GM18909 (cell line): ENCODE measurements at regions not wholly inside any gene's neighbourhood (a gene's known extent, or its start where the extent isn't known, plus 50 kb on each side); places are given as distances from the start of the nearest gene placed in this dataset.
"Not testable (repeated sequence)": the region's sequence is repeated elsewhere in the genome, so short reads cannot be mapped to it uniquely, and the experiment has no call there.

Source experiments
- ATAC-seq: cut with Tn5 transposase; IDR thresholded peaks from one replicate; pipeline ENCODE4 v1.9.1; 2021; ENCODE audit warnings: mild to moderate bottlenecking; ENCODE audit not compliant: unreplicated experiment, poor library complexity

DNA sequence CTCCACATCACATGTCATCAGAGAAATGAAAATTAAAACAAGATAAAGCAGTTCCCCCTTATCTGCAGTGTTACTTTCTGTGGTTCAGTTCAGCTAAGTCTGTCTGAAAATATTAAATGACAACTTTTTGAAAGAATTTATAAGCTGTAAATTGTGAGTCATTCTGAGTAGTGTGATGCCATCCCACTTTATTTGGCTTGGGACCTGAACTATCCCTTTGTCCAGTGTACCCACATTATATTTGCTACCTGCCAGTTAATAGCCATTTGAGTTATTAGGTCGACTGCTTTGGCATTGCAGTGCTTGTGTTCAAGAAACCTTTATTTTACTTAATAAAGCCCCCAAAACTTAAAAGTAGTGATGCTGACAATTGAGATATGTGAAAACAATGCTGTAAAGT lies 804.2 kb downstream of the ANKRD7 start:
- no peak for ATAC-seq

DNA sequence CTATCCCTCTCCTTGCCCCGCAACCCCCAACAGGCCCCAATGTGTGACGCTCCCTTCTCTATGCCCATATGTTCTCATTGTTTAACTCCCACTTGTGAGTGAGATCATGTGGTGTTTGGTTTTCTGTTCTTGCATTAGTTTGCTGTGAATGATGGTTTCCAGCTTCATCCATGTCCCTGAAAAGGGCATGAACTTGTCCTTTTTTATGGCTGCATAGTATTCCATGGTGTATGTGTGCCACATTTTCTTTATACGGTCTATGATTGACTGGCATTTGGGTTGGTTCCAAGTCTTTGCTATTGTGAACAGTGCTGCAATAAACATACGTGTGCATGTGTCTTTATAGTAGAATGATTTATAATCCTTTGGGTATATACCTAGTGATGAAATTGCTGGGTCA lies 807.6 kb downstream of the ANKRD7 start:
- ATAC-seq = not testable (repeated sequence)

DNA sequence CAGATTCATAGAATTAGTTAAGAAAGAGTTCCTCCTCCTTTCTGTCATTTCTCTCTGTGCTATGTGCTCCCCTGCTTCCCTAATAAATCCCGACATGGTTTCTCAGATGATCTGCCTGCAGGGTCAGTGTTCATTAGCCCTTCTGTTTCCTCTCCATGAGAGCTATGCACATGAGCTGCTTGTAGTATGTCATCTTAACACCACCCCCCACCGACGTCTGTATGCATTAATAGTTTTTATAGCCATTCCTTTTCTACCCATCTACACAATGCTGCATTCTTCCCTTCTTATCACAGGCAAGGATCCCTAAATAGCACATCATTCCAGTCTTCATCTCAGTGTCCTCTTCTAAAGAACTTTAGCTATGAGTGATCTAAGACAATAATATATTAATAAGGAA lies 809.1 kb downstream of the ANKRD7 start:
- ATAC-seq = no peak

GRCh38 chr7:119037941-119038340 lies 813.4 kb downstream of the ANKRD7 start:
- no peak for ATAC-seq

GRCh38 chr7:119046068-119046467 lies 821.6 kb downstream of the ANKRD7 start:
- ATAC-seq = no peak

- ATAC-seq = no peak
Measured at GRCh38 chr7:119065966-119066365, 841.5 kb downstream of the ANKRD7 start.

- no peak for ATAC-seq
Measured at GRCh38 chr7:119086026-119086425, 861.5 kb downstream of the ANKRD7 start.

GRCh38 chr7:119090851-119091250 lies 866.3 kb downstream of the ANKRD7 start:
- no peak for ATAC-seq

GRCh38 chr7:119096683-119097082 lies 872.2 kb downstream of the ANKRD7 start:
- ATAC-seq = no peak

DNA sequence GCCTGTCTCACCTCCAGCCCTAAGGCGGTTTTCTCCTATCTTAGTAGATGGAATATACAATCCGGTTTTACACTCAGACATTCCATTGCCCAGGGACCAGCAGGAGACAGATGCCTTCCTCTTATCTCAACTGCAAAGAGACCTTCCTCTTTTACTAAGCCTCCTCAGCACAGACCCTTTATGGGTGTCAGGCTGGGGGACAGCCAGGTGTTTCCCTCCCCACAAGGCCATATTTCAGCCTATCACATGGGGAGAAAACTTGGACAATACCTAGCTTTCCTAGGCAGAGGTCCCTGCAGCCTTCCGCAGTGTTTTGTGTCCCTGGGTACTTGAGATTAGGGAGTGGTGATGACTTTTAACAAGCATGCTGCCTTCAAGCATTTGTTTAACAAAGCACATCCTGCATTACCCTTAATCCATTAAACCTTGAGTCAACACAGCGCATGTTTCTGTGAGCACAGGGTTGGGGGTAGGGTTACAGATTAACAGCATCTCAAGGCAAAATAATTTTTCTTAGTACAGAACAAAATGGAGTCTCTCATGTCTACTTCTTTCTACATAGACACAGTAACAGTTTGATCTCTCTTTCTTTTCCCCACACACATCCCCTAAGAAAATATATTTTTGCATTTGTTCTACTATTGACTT lies 876.2 kb downstream of the ANKRD7 start:
- ATAC-seq = not testable (repeated sequence)

DNA sequence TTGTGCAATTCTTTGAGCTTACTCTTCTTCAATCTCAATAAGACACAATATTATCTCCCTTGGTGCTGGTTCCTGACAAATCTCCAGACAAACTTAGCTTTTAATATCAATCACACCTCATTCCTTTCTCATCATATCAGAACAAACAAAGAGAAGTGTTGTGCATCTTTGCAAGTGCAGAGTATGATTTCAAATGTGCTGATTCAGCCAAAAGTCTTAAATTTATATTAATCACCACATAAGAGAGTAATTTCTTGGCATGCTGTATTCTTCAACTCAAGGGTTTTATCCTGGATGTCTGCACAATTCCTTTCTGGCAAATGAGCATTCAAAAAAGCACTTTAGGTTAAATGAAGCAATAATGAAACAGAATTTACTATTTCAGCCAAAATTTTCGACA lies 877.8 kb downstream of the ANKRD7 start:
- ATAC-seq = no peak

DNA sequence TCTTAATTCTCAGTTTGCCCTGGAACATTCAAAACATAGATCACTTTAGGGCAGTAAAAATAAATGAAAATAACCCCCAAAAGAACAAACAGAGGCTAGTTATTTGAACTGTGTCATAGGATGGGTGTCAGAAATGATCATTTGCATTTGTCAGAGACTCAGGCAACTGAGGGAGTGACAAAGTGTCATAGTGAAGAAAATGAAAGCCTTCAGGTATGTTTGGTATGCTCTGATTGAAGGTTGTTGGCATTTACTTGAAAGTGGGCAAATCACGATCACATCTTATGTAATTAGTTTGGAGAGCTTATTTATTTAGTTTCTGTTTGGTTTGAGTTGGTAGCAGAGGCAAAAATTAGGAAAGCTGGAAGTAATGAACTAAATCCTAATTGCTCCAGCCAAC lies 880.9 kb downstream of the ANKRD7 start:
- ATAC-seq = no peak

DNA sequence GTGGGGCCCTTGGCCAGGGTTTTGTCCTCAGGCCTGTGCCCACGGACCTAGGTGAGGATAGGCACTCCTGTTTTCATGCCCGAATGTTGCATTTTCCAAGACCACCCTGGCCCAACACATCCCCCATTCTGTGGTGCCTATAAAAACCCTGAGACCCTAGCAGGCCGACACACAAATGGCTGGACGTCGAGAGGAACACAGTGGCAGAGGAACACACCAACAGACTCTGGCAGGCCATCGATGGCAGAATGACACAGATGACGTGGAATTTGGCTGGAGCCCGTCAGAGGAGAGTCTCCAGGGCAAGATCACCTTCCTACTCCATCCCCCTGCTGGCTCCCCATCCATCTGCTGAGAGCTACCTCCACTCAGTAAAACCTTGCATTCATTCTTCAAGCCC lies 898.8 kb downstream of the ANKRD7 start:
- ATAC-seq = no peak

- no peak for ATAC-seq
Measured at GRCh38 chr7:119127706-119128105, 903.2 kb downstream of the ANKRD7 start.

DNA sequence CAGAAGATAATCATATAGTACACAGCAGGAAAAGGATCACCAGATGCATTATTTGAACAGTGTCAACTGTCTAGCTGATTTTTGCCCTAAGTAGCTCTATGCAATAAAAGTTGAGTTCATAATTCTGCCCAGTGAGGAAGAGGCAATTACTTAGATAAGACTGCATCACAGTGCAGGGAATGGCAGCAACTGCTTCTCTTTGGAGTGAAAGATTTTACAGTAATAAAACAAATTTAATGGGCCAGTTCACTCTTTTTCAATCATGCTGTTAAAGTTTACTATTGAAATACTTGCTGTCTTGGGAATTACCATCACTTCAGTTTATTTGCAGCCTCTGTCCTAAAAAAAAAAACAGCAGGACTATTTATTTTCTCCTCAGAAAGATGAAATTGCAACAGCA lies 907.9 kb downstream of the ANKRD7 start:
- no peak for ATAC-seq

- no peak for ATAC-seq
Measured at GRCh38 chr7:119167431-119167830, 942.9 kb downstream of the ANKRD7 start.

DNA sequence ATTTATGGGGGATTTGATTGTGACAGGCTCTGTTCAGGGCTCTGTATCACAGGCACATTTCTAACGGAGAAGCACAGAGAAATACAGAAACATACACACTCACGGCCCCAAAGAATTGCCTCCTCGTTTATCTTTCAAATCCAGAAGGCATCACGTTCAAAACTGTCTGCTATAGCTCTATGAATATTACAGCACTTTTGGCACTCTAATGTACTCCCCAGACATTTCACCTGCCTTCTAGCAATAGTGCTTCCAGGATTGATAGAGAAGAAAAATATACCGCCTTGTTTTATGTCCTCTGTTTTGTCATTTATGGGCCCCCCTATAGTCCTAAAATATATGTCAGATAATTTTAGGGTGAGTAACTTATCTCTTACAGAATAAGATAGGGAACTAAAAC lies 947.5 kb downstream of the ANKRD7 start:
- ATAC-seq = no peak

DNA sequence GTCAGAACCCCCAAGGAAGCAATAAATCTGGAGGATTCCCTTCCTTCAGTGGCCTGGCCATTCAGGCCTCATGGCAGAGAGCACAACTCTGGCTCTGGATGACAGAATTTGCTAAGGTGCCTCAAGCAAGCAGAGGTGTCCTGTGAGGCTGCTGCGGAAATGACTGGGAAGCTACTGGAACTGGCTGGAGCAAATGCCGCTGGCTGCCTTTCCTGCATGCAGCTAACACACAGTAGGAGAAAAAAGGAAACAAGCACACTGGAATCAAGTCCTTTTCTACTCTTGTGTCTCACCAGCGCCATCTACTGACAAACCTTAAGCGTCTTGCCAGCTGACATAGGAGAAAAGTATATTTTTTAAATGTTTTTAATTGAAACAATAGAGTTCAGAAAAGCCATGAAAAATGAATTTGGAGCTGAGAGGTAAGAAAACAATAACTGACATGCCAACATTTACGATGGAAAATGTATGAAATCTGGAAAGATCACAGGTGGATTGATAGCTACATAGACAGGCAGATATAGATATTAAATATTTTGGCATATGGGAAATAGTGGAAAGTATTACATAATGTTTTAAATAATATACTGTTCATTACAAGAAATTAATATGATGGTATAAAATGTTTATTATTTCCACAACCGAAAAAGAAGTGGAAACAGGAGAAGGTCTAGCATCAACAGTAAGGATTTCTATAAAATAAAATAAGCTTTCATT lies 951.6 kb downstream of the ANKRD7 start:
- ATAC-seq = peak; percentile 69

DNA sequence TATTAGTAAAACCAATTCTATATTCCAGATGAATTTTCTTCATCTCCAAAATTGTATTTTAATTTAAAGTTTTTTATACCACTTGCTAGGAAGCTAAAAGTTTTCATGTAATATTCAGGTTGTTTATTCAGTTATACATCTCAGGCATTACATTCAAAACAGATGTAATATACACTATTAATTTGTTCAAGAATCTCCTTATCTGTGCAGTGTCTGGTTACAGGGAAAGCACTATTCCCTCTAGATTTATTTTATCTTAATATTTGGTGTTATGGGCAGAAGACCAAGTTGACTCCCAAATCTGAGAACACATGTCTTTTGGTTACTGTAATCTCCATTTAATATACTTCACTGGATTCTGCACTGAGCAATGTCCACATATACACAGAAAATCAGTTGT lies 953.4 kb downstream of the ANKRD7 start:
- ATAC-seq = no peak

- no peak for ATAC-seq
Measured at GRCh38 chr7:119184124-119184788, 959.8 kb downstream of the ANKRD7 start.

DNA sequence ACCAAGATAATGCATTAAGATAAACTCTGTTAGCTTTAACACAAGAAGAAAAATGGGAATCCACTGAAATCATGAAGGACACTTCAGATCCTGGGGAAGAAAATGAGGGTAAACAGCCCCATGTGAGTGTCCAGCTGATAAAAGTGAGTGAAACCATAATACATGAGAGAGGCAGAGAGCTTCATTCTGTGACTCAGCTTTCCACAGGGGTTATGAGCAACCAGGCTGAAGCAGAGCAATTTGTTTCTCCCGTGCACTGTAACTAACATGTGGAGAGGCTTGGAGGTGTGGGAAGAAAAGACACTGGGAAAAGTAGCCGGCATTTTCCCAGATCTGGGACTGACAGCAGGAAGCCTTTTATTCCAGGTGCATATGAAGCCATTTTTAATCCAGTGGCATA lies 971.7 kb downstream of the ANKRD7 start:
- no peak for ATAC-seq
